HuH-7.5 (cell line): ENCODE measurements at regions not wholly inside any gene's neighbourhood (a gene's known extent, or its start where the extent isn't known, plus 50 kb on each side); places are given as distances from the start of the nearest gene placed in this dataset.
"Not testable (repeated sequence)": the region's sequence is repeated elsewhere in the genome, so short reads cannot be mapped to it uniquely, and the experiment has no call there.

Experiments used
- DNase-seq: peaks from one replicate; pipeline ENCODE4 v3.0.0; 2011; ENCODE audit warnings: low spot score

DNA sequence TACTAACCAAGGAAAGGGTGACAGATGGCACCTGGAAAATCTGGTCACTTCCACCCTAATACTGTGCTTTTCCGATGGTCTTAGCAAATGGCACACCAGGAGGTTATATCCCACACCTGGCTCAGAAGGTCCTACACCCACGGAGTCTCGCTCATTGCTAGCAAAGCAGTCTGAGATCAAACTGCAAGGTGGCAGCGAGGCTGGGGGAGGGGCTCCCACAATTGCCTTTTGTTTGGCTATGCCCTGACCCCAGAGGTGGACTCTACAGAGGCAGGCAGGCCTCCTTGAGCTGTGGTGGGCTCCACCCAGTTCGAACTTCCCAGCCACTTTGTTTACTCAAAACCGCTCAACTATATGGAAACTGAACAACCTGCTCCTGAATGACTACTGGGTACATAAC is 50.3 kb upstream of the UGT2B15 start:
- DNase-seq = not testable (repeated sequence)

DNA sequence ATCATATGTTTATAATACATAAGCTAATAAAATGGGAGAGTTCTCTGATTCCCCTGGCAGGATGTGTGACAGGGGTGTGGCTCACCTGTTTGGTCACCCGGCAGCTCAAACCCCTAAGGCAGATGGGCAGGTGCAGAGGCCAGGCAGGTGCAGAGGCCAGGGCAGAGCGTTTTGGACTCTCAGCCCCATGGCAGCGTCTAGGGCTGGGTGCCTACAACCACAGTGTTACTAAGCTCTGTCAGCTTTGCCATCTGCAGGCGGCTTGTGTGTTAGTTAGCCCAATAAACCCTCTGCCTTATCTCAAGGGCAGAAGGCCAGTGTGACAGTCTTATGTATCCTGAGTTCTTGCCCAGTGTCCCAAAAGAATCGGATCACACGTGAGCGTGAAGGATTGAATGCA is 54.0 kb upstream of the UGT2B15 start:
- no peak for DNase-seq

DNA sequence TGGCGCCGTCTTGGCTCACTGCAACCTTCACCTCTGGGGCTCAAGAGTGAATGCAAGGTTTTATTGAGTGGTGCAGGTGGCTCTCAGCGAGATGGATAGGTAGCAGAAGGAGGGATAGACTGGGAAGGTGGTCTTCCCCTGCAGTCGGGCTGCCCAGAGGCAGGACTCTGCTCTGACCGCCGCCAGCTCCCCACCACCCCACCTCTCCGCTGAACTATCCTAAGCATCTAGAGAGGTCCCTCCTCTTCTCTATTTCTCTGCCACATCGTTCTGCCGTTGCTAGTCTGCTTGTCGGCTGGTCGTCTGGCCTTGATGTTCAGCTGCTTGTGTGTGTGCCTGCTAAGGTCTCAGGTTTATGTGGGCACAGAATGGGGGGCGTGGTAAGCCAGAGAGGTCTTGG is 54.5 kb upstream of the UGT2B15 start:
- DNase-seq = no peak

DNA sequence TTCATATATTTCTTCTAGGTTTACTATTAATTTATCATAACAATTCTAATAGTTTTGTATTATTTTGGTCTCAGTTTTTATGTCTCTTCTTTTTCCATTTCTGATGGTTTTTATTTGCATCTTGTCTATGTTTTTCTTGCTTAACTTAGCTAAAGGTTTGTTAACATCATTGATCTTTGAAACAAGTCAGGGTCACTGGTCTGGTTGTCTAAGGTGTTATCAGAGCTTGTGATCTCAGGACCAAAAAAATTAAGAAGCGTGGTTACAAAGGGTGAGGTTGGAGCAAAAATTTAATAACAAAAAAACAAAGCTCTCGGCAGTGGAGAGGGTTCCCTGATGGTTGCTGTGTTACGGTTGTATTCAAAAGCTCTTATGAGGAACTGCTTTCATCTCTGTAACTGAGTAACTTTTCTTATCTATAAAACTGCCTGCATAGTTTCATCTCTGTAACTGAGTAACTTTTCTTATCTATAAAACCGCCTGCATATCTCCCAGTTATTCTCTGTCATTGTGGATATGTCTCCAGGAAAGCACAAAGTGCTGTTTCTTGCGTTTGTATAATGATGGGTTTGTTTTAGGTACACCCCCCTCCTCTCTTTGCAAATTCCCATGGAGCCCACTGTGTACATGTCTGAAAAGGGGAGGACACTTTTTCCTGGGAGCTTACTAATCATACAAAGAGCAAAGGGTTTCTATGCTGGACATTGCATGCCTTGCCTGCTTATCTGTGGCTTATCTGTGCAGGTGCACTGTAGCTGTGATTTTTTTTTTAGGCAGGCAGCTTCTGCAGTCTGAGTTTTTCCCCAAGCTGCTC is 62.4 kb upstream of the UGT2B15 start:
- peak; percentile 9 for DNase-seq

DNA sequence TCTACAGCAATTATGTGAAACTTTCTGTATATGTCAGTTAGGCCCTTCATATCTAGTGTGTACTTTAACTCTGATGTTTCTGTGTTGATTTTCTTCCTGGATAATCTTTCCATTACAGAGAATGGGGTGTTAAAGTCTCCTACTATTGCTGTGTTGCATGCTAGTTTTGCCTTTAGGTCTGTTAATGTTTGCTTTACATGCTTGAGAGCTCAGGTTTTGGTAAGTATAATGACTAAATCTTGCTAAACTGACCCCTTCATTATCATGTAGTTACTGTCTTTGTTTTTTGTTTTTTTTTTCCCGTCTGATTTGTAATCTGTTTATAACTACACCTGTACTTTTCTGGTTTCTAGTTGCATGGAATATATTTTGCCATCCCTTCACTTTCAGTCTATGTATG is 63.6 kb upstream of the UGT2B15 start:
- no peak for DNase-seq

DNA sequence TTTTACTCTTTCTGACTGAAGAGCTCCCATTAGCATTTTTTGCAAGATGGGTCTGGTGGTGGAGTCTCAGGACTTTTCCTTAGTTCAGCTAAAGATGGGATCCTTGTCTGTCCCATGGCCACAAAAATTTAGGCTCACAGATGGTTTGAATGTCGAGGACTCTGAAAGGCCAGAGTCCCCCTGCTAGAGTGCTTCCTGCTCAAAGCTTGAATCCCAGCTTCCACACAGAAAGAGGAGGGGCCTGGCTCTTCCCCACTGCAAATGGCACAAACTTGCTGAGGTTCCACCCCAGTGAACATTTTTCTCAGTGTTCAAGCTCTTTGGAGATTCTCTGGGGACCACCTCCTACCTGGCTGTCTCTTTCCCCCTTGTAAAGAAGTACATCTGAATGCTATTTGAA is 64.7 kb upstream of the UGT2B15 start:
- no peak for DNase-seq

DNA sequence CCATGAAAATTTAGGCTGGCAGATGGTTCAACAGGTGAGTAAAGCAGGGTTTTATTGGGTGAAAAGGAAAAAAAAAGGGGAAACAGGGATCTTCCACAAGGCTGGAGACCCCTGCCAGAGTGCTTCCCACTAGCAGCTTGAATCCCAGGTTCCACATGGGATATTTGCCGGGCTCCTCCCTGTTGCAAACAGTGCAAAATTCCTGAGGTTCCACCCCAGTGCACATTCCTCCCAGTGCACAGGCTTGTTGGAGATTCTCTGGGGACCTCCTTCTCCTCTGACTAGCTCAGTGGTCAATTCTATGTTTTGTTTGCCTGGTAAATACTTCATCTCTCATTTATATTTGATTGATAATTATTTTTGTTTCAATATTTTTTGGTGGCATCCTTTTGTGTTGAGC is 66.4 kb upstream of the UGT2B15 start:
- DNase-seq = no peak

DNA sequence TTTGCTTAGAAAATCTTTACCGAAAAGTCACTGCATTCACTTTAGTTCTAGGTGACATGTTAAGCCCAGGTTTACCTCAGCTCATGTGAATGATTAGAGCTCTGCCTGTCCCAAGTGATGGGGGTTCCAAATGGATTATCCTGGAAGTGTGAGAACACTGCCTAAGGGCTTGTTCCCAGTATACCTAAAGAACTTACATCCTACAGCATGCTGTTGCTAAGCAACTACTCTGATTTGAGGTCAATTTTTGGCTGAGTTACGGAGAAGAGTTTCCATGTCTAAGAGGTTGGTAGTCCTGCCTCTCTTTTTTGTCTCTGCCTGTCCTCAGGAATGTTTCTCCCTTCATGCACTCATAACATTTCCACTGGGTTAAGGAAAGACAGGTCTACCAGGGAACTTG is 67.6 kb upstream of the UGT2B15 start:
- DNase-seq = no peak

DNA sequence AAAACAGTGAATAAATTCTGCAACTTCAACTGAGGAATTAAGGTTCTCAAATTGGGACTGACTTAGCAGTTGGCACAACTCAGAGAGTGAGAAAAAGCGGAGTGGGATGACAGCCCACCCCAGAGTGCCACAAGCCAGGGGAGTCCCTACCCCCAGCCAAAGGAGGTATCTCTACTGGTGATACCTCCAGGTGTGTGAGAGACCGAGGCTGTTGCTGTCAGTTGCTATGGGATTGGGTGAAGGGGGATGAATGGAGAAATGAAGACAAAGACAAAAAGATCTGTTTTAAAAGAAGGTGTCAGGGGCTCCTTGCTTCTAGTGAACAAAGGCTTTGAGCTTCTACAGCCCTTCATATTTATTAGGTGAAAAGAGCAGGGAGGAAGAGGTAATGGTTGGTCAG is 71.4 kb upstream of the UGT2B10 start:
- no peak for DNase-seq

DNA sequence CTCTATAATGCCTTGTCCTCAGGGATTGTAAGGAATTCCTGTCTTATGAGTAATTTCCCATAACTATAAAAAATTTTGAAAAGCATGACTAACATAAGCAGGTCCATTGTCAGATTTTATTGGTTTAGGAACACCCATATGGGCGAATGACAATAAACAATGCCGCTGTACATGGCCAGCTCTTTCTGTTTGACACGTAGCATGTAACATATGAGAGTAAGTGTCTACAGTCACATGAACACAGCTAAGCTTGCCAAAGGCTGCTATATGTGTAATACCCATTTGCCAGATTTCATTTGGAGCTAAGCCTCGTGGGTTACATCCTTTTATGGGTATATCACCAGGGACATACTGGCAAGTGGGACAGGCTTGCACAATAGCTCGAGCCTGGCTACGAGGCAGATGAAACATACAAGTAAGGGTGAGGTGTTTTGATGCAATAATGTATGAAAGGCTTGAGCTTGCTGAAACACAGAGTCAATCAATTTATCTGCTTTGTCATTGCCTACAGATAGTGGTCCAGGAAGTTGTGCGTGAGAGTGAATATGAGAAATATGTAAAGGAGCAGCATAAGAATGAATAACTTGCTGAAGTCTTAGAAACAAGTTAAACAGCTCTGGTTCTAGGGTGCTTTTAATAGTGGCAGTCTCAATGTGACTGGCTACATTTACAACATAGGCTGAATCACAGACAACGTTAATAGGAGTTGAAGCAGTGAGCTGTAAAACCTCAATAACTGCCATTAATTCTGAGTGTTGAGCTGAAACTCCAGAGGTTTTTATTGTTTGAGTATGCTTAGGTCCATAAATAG is 67.4 kb upstream of the UGT2B10 start:
- DNase-seq = no peak

DNA sequence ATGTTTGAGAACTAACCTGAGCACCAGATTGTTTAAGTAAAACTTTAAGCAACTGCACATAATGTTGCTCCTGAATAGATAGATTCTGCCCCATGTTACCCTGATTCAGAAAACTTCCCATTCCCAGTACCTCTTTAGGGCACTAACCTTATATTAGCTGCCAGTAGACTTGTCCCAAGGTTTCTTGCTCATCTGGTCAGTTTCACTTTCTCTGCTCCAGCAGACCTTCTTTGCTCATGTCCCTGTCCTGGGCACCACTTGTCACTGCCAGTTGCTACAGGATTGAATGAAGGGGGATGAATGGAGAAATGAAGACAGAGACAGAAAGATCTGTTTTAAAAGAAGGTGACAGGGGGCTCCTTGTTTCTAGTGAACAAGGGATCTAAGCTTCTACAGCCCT is 65.2 kb upstream of the UGT2B10 start:
- DNase-seq = no peak

DNA sequence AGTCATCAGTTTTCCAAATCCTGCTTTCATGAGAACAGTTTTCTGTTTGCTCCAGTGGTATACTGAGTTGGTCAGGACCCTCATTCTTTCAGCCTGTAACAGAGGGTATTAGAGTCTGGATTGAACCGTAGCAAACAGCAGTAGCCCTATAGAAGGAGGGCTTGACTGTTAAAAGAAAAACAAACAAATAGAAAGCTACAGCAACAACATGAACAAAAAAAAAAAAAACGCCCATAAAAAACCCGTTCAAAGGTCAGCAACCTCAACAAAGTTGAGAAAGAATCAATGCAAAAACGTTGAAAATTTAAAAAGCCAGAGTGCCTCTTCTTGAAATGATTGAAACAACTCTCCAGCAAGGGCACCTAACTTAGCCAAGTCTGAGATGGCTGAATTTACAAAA is 64.7 kb upstream of the UGT2B10 start:
- no peak for DNase-seq

DNA sequence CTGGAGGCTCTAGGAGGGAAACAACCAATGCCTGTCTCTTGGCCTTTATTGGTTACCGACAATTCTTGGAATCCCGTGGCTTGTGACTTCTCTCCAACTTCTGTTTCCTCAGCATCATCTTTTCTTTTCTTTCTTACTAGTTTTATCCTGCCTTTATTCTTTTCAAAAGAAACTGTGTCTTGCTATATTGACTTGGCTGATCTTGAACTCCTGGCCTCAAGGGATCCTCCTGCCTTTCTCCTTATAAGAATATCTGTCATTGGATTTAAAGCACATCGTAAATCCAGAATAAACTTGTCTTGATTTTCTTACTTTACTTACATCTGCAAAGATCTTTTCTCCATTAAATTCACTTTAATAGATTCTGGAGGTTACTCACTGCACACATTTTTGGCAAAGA is 49.9 kb upstream of the UGT2B10 start:
- DNase-seq = no peak
